ENCODE measurements at regions not wholly inside any gene's neighbourhood (a gene's known extent, or its start where the extent isn't known, plus 50 kb on each side); places are given as distances from the start of the nearest gene placed in this dataset.

DNA sequence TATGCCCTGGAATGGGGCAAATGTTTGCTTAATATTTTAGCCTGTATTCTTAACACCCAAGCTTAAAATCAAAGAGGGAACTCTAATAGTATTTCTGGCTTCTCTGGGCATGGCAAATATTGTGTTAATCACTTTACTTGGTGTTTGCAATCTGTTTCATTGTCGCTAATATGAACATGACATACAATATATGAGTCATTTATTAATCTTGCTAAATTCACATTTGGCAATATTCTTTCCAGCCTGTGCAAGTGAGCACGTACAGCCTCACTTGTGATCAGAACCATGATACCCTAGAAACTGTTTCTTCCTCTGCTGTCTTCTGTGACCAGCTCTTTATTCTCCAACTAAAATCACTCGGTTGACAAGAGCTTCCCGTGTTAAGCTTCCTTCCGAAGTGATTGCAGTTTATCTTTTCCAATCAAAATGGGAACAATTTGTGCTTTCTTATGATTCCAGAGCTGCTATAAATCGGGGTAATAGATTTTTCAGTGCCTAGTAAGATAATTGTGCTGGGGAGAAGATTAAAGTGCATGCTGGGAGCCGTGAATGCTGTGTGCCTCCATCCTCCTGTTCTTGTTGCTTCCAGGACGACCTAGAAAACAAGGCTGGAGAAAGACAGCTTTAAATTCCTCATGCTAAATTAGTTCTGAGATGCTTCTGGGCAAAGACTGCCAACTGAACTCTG lies 153.0 kb upstream of the TMTC4 start:
- TF ChIP-seq, protein P1, sequence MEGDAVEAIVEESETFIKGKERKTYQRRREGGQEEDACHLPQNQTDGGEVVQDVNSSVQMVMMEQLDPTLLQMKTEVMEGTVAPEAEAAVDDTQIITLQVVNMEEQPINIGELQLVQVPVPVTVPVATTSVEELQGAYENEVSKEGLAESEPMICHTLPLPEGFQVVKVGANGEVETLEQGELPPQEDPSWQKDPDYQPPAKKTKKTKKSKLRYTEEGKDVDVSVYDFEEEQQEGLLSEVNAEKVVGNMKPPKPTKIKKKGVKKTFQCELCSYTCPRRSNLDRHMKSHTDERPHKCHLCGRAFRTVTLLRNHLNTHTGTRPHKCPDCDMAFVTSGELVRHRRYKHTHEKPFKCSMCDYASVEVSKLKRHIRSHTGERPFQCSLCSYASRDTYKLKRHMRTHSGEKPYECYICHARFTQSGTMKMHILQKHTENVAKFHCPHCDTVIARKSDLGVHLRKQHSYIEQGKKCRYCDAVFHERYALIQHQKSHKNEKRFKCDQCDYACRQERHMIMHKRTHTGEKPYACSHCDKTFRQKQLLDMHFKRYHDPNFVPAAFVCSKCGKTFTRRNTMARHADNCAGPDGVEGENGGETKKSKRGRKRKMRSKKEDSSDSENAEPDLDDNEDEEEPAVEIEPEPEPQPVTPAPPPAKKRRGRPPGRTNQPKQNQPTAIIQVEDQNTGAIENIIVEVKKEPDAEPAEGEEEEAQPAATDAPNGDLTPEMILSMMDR (IDR thresholded peaks at IDR 0.05), result no peak
- no peak for TF ChIP-seq EZH2 (IDR thresholded peaks at IDR 0.05)
- no peak for TF ChIP-seq EZH2phosphoT487 (IDR thresholded peaks at IDR 0.05)
